ENCODE measurements at regions not wholly inside any gene's neighbourhood (a gene's known extent, or its start where the extent isn't known, plus 50 kb on each side); places are given as distances from the start of the nearest gene placed in this dataset.

DNA sequence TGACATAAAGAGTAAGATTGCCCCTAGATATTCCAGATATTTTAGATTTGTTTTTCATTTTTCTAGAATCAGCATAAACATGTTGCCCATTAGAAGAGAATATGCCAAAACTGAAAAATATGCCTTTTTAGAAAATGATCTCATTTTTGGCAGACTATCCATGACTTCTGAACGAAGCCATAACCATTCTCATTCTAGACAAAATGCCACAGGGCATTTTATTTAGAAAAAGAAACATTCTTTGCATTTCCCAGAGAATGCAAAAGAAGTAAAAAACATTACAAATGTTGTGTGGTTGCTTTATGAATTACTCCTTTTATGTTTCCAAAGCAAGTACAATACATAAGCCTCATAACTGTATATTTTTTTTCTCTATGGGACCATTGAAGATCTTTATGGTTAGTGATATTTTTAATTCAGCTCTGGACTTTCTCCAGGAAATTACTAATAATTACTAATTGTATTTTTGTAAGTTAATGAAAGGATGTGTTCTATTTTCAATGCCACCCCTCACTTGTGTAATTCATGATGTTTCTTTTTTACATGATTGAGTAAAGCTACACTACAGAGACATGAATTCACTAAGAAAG lies 109.6 kb upstream of the SEM1 start:
- TF ChIP-seq, protein P1, sequence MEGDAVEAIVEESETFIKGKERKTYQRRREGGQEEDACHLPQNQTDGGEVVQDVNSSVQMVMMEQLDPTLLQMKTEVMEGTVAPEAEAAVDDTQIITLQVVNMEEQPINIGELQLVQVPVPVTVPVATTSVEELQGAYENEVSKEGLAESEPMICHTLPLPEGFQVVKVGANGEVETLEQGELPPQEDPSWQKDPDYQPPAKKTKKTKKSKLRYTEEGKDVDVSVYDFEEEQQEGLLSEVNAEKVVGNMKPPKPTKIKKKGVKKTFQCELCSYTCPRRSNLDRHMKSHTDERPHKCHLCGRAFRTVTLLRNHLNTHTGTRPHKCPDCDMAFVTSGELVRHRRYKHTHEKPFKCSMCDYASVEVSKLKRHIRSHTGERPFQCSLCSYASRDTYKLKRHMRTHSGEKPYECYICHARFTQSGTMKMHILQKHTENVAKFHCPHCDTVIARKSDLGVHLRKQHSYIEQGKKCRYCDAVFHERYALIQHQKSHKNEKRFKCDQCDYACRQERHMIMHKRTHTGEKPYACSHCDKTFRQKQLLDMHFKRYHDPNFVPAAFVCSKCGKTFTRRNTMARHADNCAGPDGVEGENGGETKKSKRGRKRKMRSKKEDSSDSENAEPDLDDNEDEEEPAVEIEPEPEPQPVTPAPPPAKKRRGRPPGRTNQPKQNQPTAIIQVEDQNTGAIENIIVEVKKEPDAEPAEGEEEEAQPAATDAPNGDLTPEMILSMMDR (IDR thresholded peaks at IDR 0.05): no peak
- no peak for TF ChIP-seq POLR2A (IDR thresholded peaks at IDR 0.05)
